Esophagus muscularis mucosa (tissue), 4 donors: ENCODE measurements at regions not wholly inside any gene's neighbourhood (a gene's known extent, or its start where the extent isn't known, plus 50 kb on each side); places are given as distances from the start of the nearest gene placed in this dataset.

Source experiments
- DNase-seq: peaks from one replicate; pipeline ENCODE4 v3.0.0-alpha.2; 2017; ENCODE audit errors: extremely low spot score
- H3K27ac ChIP-seq, 4 donors: fragments of 200-600 bp; sonication (generic); replicated peaks in 1 of 4; 1 replicate in 3 of 4; 2 replicates in 1 of 4; pipeline ENCODE4 v1.5.1; 2016 to 2019; ENCODE audit warnings: mild to moderate bottlenecking in 1 of 4
- H3K27me3 ChIP-seq, 4 donors: fragments of 200-600 bp; sonication (generic); one replicate each; pipeline versions ENCODE4 v1.5.1 to v1.6.0; 2016 to 2019
- H3K36me3 ChIP-seq, 4 donors: fragments of 200-600 bp; sonication (generic); one replicate each; pipeline ENCODE4 v1.5.1; 2016 to 2019
- H3K4me1 ChIP-seq, 4 donors: fragments of 200-600 bp; sonication (generic); one replicate each; pipeline ENCODE4 v1.5.1; 2016 to 2019
- H3K4me3 ChIP-seq, 4 donors: fragments of 200-600 bp; sonication (generic); 1 replicate in 2 of 4; 2 replicates in 2 of 4; pipeline ENCODE4 v1.5.1; 2016 to 2019; ENCODE audit warnings: mild to moderate bottlenecking in 4 of 4, moderate library complexity in 1 of 4
- H3K9me3 ChIP-seq, 4 donors: fragments of 200-600 bp; sonication (generic); 1 replicate in 3 of 4; 2 replicates in 1 of 4; pipeline ENCODE4 v1.5.1; 2016 to 2019
- CTCF ChIP-seq, 3 experiments: fragments of 200-600 bp in 2 of 3; fragments of 450-650 bp in 1 of 3; sonication (generic) in 2 of 3; IDR thresholded peaks; one replicate each; pipeline ENCODE4 v1.5.1; 2017 to 2019; ENCODE audit warnings: antibody characterized with exemption in 3 of 3, mild to moderate bottlenecking in 2 of 3, moderate library complexity in 1 of 3
- EP300 ChIP-seq: sonication (generic); formaldehyde crosslinking; IDR thresholded peaks from one replicate; pipeline ENCODE4 v1.6.1; 2017; ENCODE audit warnings: antibody characterized with exemption
- POLR2A ChIP-seq: fragments of 450-650 bp; IDR thresholded peaks from one replicate; pipeline ENCODE4 v1.6.1; 2017; ENCODE audit warnings: antibody characterized with exemption, moderate library complexity, mild to moderate bottlenecking, low read depth
- POLR2AphosphoS5 ChIP-seq, 2 donors: sonication (generic); formaldehyde crosslinking; IDR thresholded peaks; one replicate each; pipeline ENCODE4 v1.6.1; 2017; ENCODE audit warnings: antibody characterized with exemption in 2 of 2
- WGBS: methylation state at CpG from one replicate; pipeline ENCODE4 v1.1.5; 2018; 5-methylcytosine and 5-hydroxymethylcytosine counted together
- intact Hi-C: fragments of 100-400 bp; cut with DNase I; formaldehyde crosslinking; loops from one replicate; pipeline ENCODE4 v1.15.1; 2023

- TF ChIP-seq POLR2A (no peak), CTCF (IDR thresholded peaks at IDR 0.05) (no peak), POLR2AphosphoS5 (IDR thresholded peaks at IDR 0.05) (no peak), EP300 (no peak)
- Histone ChIP-seq H3K4me1 (no peaks in the 10 kb centered on the region), H3K27ac (no peak overlapping the region), H3K9me3 (peaks cover 0 to 4% (median 0%) of the 10 kb centered on the region in 4 donors), H3K36me3 (no peaks in the 10 kb centered on the region), H3K27me3 (no peaks in the 10 kb centered on the region), H3K4me3 (no peak overlapping the region)
- 88% methylated on average over 1 of the region's 1 CpG for WGBS
- DNase-seq: no peak
- intact Hi-C loops: no loop called here
These were observed 291.4 kb downstream of the TGFB2 start for GRCh38 chr1:218636548-218636947.

- TF ChIP-seq POLR2A (no peak), EP300 (no peak), POLR2AphosphoS5 (IDR thresholded peaks at IDR 0.05) (no peak), CTCF (IDR thresholded peaks at IDR 0.05) (no peak)
- no peak overlapping the region for H3K4me3 ChIP-seq
- no peak overlapping the region for H3K27ac ChIP-seq
- no peaks in the 10 kb centered on the region for H3K27me3 ChIP-seq
- intact Hi-C loops: no loop called here
- WGBS: 84% methylated on average over 3 of the region's 3 CpGs
- H3K36me3 ChIP-seq: no peaks in the 10 kb centered on the region
- DNase-seq: no peak
- no peaks in the 10 kb centered on the region for H3K9me3 ChIP-seq
- no peaks in the 10 kb centered on the region for H3K4me1 ChIP-seq
These were observed 295.0 kb downstream of the TGFB2 start for GRCh38 chr1:218640173-218640572.

- no peak for DNase-seq
- Histone ChIP-seq H3K4me3 (no peak overlapping the region), H3K36me3 (no peaks in the 10 kb centered on the region), H3K4me1 (no peaks in the 10 kb centered on the region), H3K27ac (no peak overlapping the region), H3K9me3 (no peaks in the 10 kb centered on the region), H3K27me3 (no peaks in the 10 kb centered on the region)
- intact Hi-C loops: no loop called here
- WGBS: 71% methylated on average over 4 of the region's 5 CpGs
- TF ChIP-seq POLR2AphosphoS5 (IDR thresholded peaks at IDR 0.05): no peak
- no peak for TF ChIP-seq CTCF (IDR thresholded peaks at IDR 0.05)
- no peak for TF ChIP-seq POLR2A
- no peak for TF ChIP-seq EP300
These were observed 297.2 kb downstream of the TGFB2 start for GRCh38 chr1:218642033-218642948.

- Histone ChIP-seq H3K4me1 (no peaks in the 10 kb centered on the region), H3K4me3 (no peak overlapping the region), H3K9me3 (no peaks in the 10 kb centered on the region), H3K27me3 (no peaks in the 10 kb centered on the region), H3K36me3 (no peaks in the 10 kb centered on the region), H3K27ac (no peak overlapping the region)
- 99% methylated on average over 4 of the region's 4 CpGs for WGBS
- TF ChIP-seq EP300 (no peak), POLR2AphosphoS5 (IDR thresholded peaks at IDR 0.05) (no peak), POLR2A (no peak), CTCF (IDR thresholded peaks at IDR 0.05) (no peak)
- no peak for DNase-seq
- intact Hi-C loops: no loop called here
These were observed 298.1 kb downstream of the TGFB2 start for GRCh38 chr1:218643281-218643680.
